Lower lobe of right lung (tissue), 2 donors: ENCODE measurements at regions not wholly inside any gene's neighbourhood (a gene's known extent, or its start where the extent isn't known, plus 50 kb on each side); places are given as distances from the start of the nearest gene placed in this dataset.

Experiments used
- ATAC-seq, 2 donors: fragments of 200-7000 bp; cut with Tn5 transposase; one replicate each; pipeline ENCODE4 v1.9.1; 2020 to 2022; ENCODE audit warnings: mild to moderate bottlenecking in 2 of 2, moderate library complexity in 2 of 2
- DNase-seq: peaks from one replicate; pipeline ENCODE4 v3.0.0-alpha.2; 2020
- H3K27ac ChIP-seq: fragments of 200-600 bp; one replicate; pipeline ENCODE4 v1.8.0; 2022
- H3K27me3 ChIP-seq: fragments of 200-600 bp; one replicate; pipeline ENCODE4 v1.8.0; 2022; ENCODE audit warnings: low read depth
- H3K36me3 ChIP-seq: fragments of 200-600 bp; one replicate; pipeline ENCODE4 v1.8.0; 2022; ENCODE audit warnings: mild to moderate bottlenecking
- H3K4me1 ChIP-seq: fragments of 200-600 bp; one replicate; pipeline ENCODE4 v1.8.0; 2022
- H3K4me3 ChIP-seq: fragments of 200-600 bp; one replicate; pipeline ENCODE4 v1.8.0; 2022; ENCODE audit warnings: mild to moderate bottlenecking
- H3K9me3 ChIP-seq: fragments of 200-600 bp; one replicate; pipeline ENCODE4 v1.8.0; 2022
- CTCF ChIP-seq: fragments of 200-600 bp; IDR thresholded peaks from one replicate; pipeline ENCODE4 v1.8.0; 2022; ENCODE audit warnings: antibody characterized with exemption, mild to moderate bottlenecking
- intact Hi-C: fragments of 100-400 bp; cut with DNase I; formaldehyde crosslinking; loops from one replicate; pipeline ENCODE4 v1.11.0; 2022
- donor health status: DM: no; HTN: yes; CAD: no; lungs with severe emphysema.

- ATAC-seq (no peak), DNase-seq (no peak)
- Histone ChIP-seq H3K36me3 (no peaks in the 10 kb centered on the region), H3K27ac (no peak overlapping the region), H3K4me1 (no peaks in the 10 kb centered on the region), H3K27me3 (no peaks in the 10 kb centered on the region), H3K9me3 (no peaks in the 10 kb centered on the region), H3K4me3 (no peak overlapping the region)
- no peak for TF ChIP-seq CTCF
- intact Hi-C loops, result no loop called here
Measured at GRCh38 chr18:7329016-7329415, 98.1 kb downstream of the LRRC30 start.

DNA sequence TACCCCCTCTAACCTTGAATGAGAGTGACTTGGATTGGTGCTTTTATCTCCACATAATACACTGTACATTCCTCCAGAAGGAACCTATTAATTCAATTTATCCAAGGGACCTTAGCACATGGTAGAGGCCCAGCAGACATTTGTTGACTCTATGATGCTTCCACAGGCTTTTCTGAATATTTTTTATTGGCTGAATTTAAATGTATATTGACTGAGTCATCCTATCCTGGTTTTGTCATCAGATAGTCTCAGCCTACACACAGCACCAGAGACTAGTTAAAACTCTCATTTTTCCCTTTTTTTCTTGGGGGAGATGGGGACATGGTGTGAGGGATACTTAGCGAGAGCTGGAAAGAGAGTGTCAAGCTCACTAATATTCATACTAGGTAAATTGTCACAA lies 101.6 kb downstream of the LRRC30 start:
- H3K27ac ChIP-seq, result no peak overlapping the region
- DNase-seq (no peak), ATAC-seq (no peak)
- H3K9me3 ChIP-seq, result no peaks in the 10 kb centered on the region
- H3K27me3 ChIP-seq, result no peaks in the 10 kb centered on the region
- H3K4me3 ChIP-seq, result no peak overlapping the region
- TF ChIP-seq CTCF, result no peak
- no peaks in the 10 kb centered on the region for H3K36me3 ChIP-seq
- intact Hi-C loops, result no loop called here
- H3K4me1 ChIP-seq, result no peaks in the 10 kb centered on the region

GRCh38 chr18:7333025-7333562 lies 102.2 kb downstream of the LRRC30 start:
- Histone ChIP-seq H3K4me3 (no peak overlapping the region), H3K9me3 (no peaks in the 10 kb centered on the region), H3K27ac (no peak overlapping the region), H3K36me3 (no peaks in the 10 kb centered on the region), H3K4me1 (no peaks in the 10 kb centered on the region), H3K27me3 (no peaks in the 10 kb centered on the region)
- no peak for DNase-seq
- no peak for TF ChIP-seq CTCF
- ATAC-seq, result no peak
- intact Hi-C loops, result no loop called here

GRCh38 chr18:7334973-7335568 lies 104.2 kb downstream of the LRRC30 start:
- DNase-seq (no peak), ATAC-seq (peak; percentile 36 to 68)
- no peak overlapping the region for H3K27ac ChIP-seq
- intact Hi-C loops, result no loop called here
- no peaks in the 10 kb centered on the region for H3K4me1 ChIP-seq
- no peaks in the 10 kb centered on the region for H3K27me3 ChIP-seq
- no peak for TF ChIP-seq CTCF
- H3K36me3 ChIP-seq, result no peaks in the 10 kb centered on the region
- H3K9me3 ChIP-seq, result no peaks in the 10 kb centered on the region
- H3K4me3 ChIP-seq, result no peak overlapping the region

DNA sequence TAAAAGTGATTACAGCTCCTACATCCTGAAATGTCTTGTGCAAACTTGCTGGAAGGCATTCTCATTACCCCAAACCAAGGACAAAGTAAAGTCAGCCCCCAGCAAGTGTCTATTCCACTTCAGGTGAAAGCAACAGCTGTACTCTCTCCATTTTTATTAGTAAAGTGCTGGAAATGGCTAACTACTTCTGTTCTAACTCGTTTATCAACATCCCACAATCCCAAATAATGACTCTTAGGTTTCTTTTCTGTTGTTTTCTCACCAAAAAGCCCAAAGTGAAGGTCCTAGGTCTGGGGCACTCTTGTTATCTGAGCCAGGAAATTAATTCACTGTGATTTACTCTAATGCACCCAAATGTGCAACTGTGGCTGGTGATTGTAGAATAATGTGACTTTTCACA lies 105.7 kb downstream of the LRRC30 start:
- Histone ChIP-seq H3K36me3 (no peaks in the 10 kb centered on the region), H3K9me3 (no peaks in the 10 kb centered on the region), H3K27ac (no peak overlapping the region), H3K4me3 (no peak overlapping the region), H3K27me3 (no peaks in the 10 kb centered on the region), H3K4me1 (no peaks in the 10 kb centered on the region)
- DNase-seq (no peak), ATAC-seq (no peak)
- intact Hi-C loops, result no loop called here
- TF ChIP-seq CTCF, result no peak
